ENCODE measurements at regions not wholly inside any gene's neighbourhood (a gene's known extent, or its start where the extent isn't known, plus 50 kb on each side); places are given as distances from the start of the nearest gene placed in this dataset.

- Histone ChIP-seq H3K4me3 (ENCODE audit: low read length) (no peak overlapping the region), H3K9me3 (ENCODE audit: low read length) (no peaks in the 10 kb centered on the region), H2AFZ (ENCODE audit: low read depth, low read length) (no peak overlapping the region), H3K4me1 (ENCODE audit: insufficient read depth, low read length) (peaks cover 4% of the 10 kb centered on the region), H3K36me3 (ENCODE audit: insufficient read depth, low read length) (no peaks in the 10 kb centered on the region), H3K27me3 (ENCODE audit: insufficient read depth, low read length) (peaks cover 4% of the 10 kb centered on the region)
These were observed 100.4 kb upstream of the SERP2 start for GRCh38 chr13:44273216-44273615.

GRCh38 chr13:44273991-44274770 lies 99.4 kb upstream of the SERP2 start:
- H3K36me3 ChIP-seq (ENCODE audit: insufficient read depth, low read length), result no peaks in the 10 kb centered on the region
- H3K4me3 ChIP-seq (ENCODE audit: low read length), result no peak overlapping the region
- H3K4me1 ChIP-seq (ENCODE audit: insufficient read depth, low read length), result peaks cover 4% of the 10 kb centered on the region
- H3K9me3 ChIP-seq (ENCODE audit: low read length), result no peaks in the 10 kb centered on the region
- H2AFZ ChIP-seq (ENCODE audit: low read depth, low read length), result no peak overlapping the region
- peaks cover 4% of the 10 kb centered on the region for H3K27me3 ChIP-seq (ENCODE audit: insufficient read depth, low read length)

GRCh38 chr13:44274771-44275205 lies 98.8 kb upstream of the SERP2 start:
- Histone ChIP-seq H3K36me3 (ENCODE audit: insufficient read depth, low read length) (no peaks in the 10 kb centered on the region), H3K4me3 (ENCODE audit: low read length) (no peak overlapping the region), H3K27me3 (ENCODE audit: insufficient read depth, low read length) (peaks cover 4% of the 10 kb centered on the region), H3K4me1 (ENCODE audit: insufficient read depth, low read length) (peaks cover 4% of the 10 kb centered on the region), H2AFZ (ENCODE audit: low read depth, low read length) (no peak overlapping the region), H3K9me3 (ENCODE audit: low read length) (no peaks in the 10 kb centered on the region)

- Histone ChIP-seq H3K27me3 (ENCODE audit: insufficient read depth, low read length) (peaks cover 4% of the 10 kb centered on the region), H3K9me3 (ENCODE audit: low read length) (no peaks in the 10 kb centered on the region), H2AFZ (ENCODE audit: low read depth, low read length) (no peak overlapping the region), H3K4me1 (ENCODE audit: insufficient read depth, low read length) (peaks cover 3% of the 10 kb centered on the region), H3K4me3 (ENCODE audit: low read length) (no peak overlapping the region), H3K36me3 (ENCODE audit: insufficient read depth, low read length) (no peaks in the 10 kb centered on the region)
These were observed 98.2 kb upstream of the SERP2 start for GRCh38 chr13:44275381-44275780.

GRCh38 chr13:44276061-44276460 lies 97.6 kb upstream of the SERP2 start:
- no peaks in the 10 kb centered on the region for H3K9me3 ChIP-seq (ENCODE audit: low read length)
- H3K36me3 ChIP-seq (ENCODE audit: insufficient read depth, low read length), result no peaks in the 10 kb centered on the region
- H3K4me3 ChIP-seq (ENCODE audit: low read length), result no peak overlapping the region
- H2AFZ ChIP-seq (ENCODE audit: low read depth, low read length), result no peak overlapping the region
- H3K27me3 ChIP-seq (ENCODE audit: insufficient read depth, low read length), result peaks cover 4% of the 10 kb centered on the region
- no peaks in the 10 kb centered on the region for H3K4me1 ChIP-seq (ENCODE audit: insufficient read depth, low read length)

GRCh38 chr13:44277459-44277858 lies 96.2 kb upstream of the SERP2 start:
- H3K9me3 ChIP-seq (ENCODE audit: low read length), result no peaks in the 10 kb centered on the region
- H3K27me3 ChIP-seq (ENCODE audit: insufficient read depth, low read length), result peaks cover 4% of the 10 kb centered on the region
- no peak overlapping the region for H2AFZ ChIP-seq (ENCODE audit: low read depth, low read length)
- no peaks in the 10 kb centered on the region for H3K36me3 ChIP-seq (ENCODE audit: insufficient read depth, low read length)
- no peaks in the 10 kb centered on the region for H3K4me1 ChIP-seq (ENCODE audit: insufficient read depth, low read length)
- no peak overlapping the region for H3K4me3 ChIP-seq (ENCODE audit: low read length)

GRCh38 chr13:44278166-44278565 lies 95.5 kb upstream of the SERP2 start:
- Histone ChIP-seq H3K4me3 (ENCODE audit: low read length) (no peak overlapping the region), H3K4me1 (ENCODE audit: insufficient read depth, low read length) (no peaks in the 10 kb centered on the region), H3K27me3 (ENCODE audit: insufficient read depth, low read length) (peaks cover 4% of the 10 kb centered on the region), H3K9me3 (ENCODE audit: low read length) (no peaks in the 10 kb centered on the region), H3K36me3 (ENCODE audit: insufficient read depth, low read length) (no peaks in the 10 kb centered on the region), H2AFZ (ENCODE audit: low read depth, low read length) (no peak overlapping the region)

GRCh38 chr13:44280456-44280855 lies 93.2 kb upstream of the SERP2 start:
- Histone ChIP-seq H3K36me3 (ENCODE audit: insufficient read depth, low read length) (no peaks in the 10 kb centered on the region), H3K4me3 (ENCODE audit: low read length) (no peak overlapping the region), H3K4me1 (ENCODE audit: insufficient read depth, low read length) (no peaks in the 10 kb centered on the region), H3K9me3 (ENCODE audit: low read length) (no peaks in the 10 kb centered on the region), H3K27me3 (ENCODE audit: insufficient read depth, low read length) (peaks cover 4% of the 10 kb centered on the region), H2AFZ (ENCODE audit: low read depth, low read length) (no peak overlapping the region)

- H2AFZ ChIP-seq (ENCODE audit: low read depth, low read length), result no peak overlapping the region
- H3K27me3 ChIP-seq (ENCODE audit: insufficient read depth, low read length), result peaks cover 4% of the 10 kb centered on the region
- H3K9me3 ChIP-seq (ENCODE audit: low read length), result no peaks in the 10 kb centered on the region
- H3K4me1 ChIP-seq (ENCODE audit: insufficient read depth, low read length), result no peaks in the 10 kb centered on the region
- H3K36me3 ChIP-seq (ENCODE audit: insufficient read depth, low read length), result no peaks in the 10 kb centered on the region
- H3K4me3 ChIP-seq (ENCODE audit: low read length), result no peak overlapping the region
These were observed 92.2 kb upstream of the SERP2 start for GRCh38 chr13:44281252-44282000.

GRCh38 chr13:44283600-44283999 lies 90.0 kb upstream of the SERP2 start:
- Histone ChIP-seq H3K27me3 (ENCODE audit: insufficient read depth, low read length) (peaks cover 4% of the 10 kb centered on the region), H2AFZ (ENCODE audit: low read depth, low read length) (no peak overlapping the region), H3K9me3 (ENCODE audit: low read length) (no peaks in the 10 kb centered on the region), H3K4me1 (ENCODE audit: insufficient read depth, low read length) (no peaks in the 10 kb centered on the region), H3K36me3 (ENCODE audit: insufficient read depth, low read length) (no peaks in the 10 kb centered on the region), H3K4me3 (ENCODE audit: low read length) (no peak overlapping the region)

GRCh38 chr13:44287958-44288357 lies 85.7 kb upstream of the SERP2 start:
- Histone ChIP-seq H3K36me3 (ENCODE audit: insufficient read depth, low read length) (no peaks in the 10 kb centered on the region), H3K27me3 (ENCODE audit: insufficient read depth, low read length) (peaks cover 4% of the 10 kb centered on the region), H3K4me3 (ENCODE audit: low read length) (no peak overlapping the region), H3K9me3 (ENCODE audit: low read length) (no peaks in the 10 kb centered on the region), H2AFZ (ENCODE audit: low read depth, low read length) (no peak overlapping the region), H3K4me1 (ENCODE audit: insufficient read depth, low read length) (peaks cover 3% of the 10 kb centered on the region)

GRCh38 chr13:44292545-44292944 lies 81.1 kb upstream of the SERP2 start:
- Histone ChIP-seq H3K4me1 (ENCODE audit: insufficient read depth, low read length) (peaks cover 8% of the 10 kb centered on the region), H2AFZ (ENCODE audit: low read depth, low read length) (no peak overlapping the region), H3K36me3 (ENCODE audit: insufficient read depth, low read length) (no peaks in the 10 kb centered on the region), H3K9me3 (ENCODE audit: low read length) (no peaks in the 10 kb centered on the region), H3K4me3 (ENCODE audit: low read length) (no peak overlapping the region), H3K27me3 (ENCODE audit: insufficient read depth, low read length) (peaks cover 2% of the 10 kb centered on the region)

GRCh38 chr13:44293374-44293773 lies 80.2 kb upstream of the SERP2 start:
- Histone ChIP-seq H2AFZ (ENCODE audit: low read depth, low read length) (no peak overlapping the region), H3K4me1 (ENCODE audit: insufficient read depth, low read length) (peaks cover 8% of the 10 kb centered on the region), H3K27me3 (ENCODE audit: insufficient read depth, low read length) (no peaks in the 10 kb centered on the region), H3K4me3 (ENCODE audit: low read length) (no peak overlapping the region), H3K36me3 (ENCODE audit: insufficient read depth, low read length) (no peaks in the 10 kb centered on the region), H3K9me3 (ENCODE audit: low read length) (no peaks in the 10 kb centered on the region)
